SK-N-MC (cell line): ENCODE measurements at regions not wholly inside any gene's neighbourhood (a gene's known extent, or its start where the extent isn't known, plus 50 kb on each side); places are given as distances from the start of the nearest gene placed in this dataset.
"Not testable (repeated sequence)": the region's sequence is repeated elsewhere in the genome, so short reads cannot be mapped to it uniquely, and the experiment has no call there.

Experiments
- EZH2 ChIP-seq: fragments of 200-600 bp; sonication (generic); IDR thresholded peaks from one replicate; pipeline ENCODE4 v1.6.1; 2017; ENCODE audit warnings: antibody characterized with exemption
- FOXP2 ChIP-seq: optimal IDR thresholded peaks from 2 replicates; pipeline ENCODE3; 2011; ENCODE audit warnings: mild to moderate bottlenecking, moderate library complexity; ENCODE audit not compliant: insufficient read depth; ENCODE audit errors: extremely low read length, control extremely low read depth
- POLR2AphosphoS5 ChIP-seq: IDR thresholded peaks from 2 replicates; pipeline ENCODE4 v1.6.1; 2012; ENCODE audit warnings: mild to moderate bottlenecking, low read depth, low read length, borderline replicate concordance

GRCh38 chr22:19662049-19662684 lies 52.1 kb upstream of the SEPTIN5 start:
- not testable (repeated sequence) for TF ChIP-seq FOXP2, POLR2AphosphoS5, EZH2
